ENCODE measurements at regions not wholly inside any gene's neighbourhood (a gene's known extent, or its start where the extent isn't known, plus 50 kb on each side); places are given as distances from the start of the nearest gene placed in this dataset.

- TF ChIP-seq EZH2 (IDR thresholded peaks at IDR 0.05; ENCODE audit: insufficient read depth, poor library complexity, severe bottlenecking), result no peak
- TF ChIP-seq EZH2phosphoT487 (IDR thresholded peaks at IDR 0.05; ENCODE audit: insufficient read depth, low read depth), result no peak
Measured at GRCh38 chr7:91556956-91557650, 292.9 kb downstream of the FZD1 start.

Data from GM23248 (cell line).